RPMI7951 (cell line): ENCODE measurements at regions not wholly inside any gene's neighbourhood (a gene's known extent, or its start where the extent isn't known, plus 50 kb on each side); places are given as distances from the start of the nearest gene placed in this dataset.
"Not testable (repeated sequence)": the region's sequence is repeated elsewhere in the genome, so short reads cannot be mapped to it uniquely, and the experiment has no call there.

ENCODE experiments used
- DNase-seq: peaks from one replicate; pipeline ENCODE4 v3.0.0-alpha.2; 2012; ENCODE audit warnings: low read depth

DNA sequence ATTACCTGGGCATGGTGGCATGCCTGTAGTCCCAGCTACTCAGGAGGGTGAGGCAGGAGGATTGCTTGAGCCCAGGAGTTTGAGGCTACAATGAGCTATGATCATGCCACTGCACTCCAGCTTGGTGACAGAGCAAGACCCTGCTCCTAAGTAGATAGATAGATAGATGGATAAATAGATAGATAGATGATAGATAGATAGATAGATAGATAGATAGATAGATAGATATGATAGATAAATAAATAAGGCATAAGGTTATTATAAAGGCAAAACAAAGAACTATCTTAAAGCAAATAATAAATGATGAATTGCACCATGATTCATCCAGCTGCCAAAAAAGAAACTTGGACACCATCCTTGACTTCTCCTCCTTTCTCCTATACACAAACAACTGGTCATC, 82.0 kb upstream of the DLX6 start:
- not testable (repeated sequence) for DNase-seq

DNA sequence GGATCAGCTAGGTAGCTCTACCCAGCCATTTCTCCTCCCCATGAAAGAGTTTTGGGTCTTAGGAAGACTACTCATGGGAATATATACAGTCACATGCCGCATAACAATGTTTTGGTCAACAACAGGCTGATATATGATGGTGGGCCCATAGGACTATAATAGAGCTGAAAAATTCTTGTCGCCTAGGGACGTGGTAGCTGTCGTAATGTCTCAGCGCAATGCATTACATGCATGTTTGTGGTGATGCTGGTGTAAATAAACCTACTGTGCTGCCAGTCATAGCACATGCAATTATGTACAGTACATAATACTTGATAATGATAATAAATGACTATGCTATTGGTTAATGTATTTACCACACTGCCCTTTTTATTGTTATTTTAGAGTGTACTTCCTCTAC, 78.2 kb upstream of the DLX6 start:
- no peak for DNase-seq

DNA sequence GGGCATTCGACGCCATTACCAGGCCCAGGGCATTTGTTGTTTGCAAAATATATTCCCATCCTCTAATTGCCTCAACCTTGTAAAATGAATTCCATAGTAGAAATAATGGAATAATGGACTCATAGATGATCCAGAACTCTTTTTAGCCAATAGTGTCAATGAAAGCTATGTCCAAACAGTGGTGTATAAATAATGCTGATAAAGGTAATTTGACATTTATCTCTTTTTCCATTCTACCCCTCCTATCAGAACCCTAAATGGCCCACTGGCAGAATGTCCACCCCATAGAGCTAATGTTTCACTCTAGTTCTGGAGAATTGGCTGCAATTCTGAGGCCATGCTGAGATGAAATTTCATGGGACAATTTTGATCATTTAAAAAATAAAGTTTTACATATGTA, 76.4 kb upstream of the DLX6 start:
- no peak for DNase-seq

DNA sequence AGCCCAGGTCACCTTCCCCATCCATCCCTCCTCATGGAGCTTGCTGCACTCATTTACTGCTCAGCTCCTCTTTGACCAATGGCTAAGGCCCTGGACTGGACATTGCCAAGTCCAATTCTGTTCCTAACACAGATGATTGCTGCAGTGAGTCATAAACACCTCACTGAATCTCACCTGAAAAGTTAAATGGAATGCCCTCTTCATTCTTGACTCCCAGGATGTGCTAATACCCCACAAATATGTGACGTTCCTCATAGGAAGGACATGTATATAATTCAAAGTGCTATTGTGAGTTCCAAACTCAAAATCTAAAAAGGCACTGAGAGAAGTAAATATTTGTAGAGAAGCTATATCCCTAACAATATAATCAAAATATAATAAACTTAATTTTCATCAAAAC, 73.5 kb upstream of the DLX6 start:
- no peak for DNase-seq

DNA sequence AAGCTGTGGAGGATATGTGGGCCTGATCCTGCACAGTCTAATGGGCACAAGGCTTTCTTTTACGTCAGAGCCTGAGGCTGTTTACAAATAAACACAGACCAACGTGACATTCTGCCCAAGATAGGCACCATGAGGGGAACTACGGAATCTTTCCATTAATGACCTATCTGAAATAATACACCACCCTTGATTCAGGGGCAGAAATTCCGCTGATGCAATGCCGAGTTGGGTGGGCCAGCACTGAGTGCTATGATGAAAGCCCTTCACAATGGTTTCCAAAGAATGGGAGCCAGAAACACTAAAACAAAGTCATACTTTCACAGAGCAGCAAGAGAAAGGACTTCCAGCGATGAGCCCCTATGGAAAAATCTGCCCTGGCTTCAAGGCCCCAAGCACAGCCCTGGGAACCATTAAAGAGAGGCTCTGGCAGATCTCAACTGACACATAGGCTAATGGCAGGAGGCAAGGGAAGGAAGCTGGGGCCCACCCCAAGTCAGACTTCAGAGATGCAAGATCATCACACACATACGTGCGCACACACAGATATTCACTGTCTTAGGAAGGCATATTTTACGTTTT, 72.2 kb upstream of the DLX6 start:
- DNase-seq: peak; percentile 1

DNA sequence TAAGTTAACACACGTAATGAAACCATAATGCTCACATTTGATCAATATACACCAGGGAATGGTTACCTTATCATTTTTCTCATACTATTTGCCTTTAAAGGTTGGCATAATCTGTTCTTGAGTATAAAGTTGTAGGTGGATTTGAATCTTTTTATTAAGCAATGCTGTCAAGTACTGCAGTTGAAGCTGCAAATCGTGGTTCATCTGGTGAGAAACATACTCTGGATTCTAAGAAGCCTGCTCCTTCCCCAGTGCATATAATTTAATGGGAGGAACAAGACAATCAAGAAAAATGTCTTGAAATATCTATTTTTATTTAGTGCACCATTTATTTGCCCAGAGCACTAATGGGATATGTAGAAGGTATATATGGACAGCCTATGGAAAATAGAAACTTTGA, 68.7 kb upstream of the DLX6 start:
- DNase-seq: no peak

DNA sequence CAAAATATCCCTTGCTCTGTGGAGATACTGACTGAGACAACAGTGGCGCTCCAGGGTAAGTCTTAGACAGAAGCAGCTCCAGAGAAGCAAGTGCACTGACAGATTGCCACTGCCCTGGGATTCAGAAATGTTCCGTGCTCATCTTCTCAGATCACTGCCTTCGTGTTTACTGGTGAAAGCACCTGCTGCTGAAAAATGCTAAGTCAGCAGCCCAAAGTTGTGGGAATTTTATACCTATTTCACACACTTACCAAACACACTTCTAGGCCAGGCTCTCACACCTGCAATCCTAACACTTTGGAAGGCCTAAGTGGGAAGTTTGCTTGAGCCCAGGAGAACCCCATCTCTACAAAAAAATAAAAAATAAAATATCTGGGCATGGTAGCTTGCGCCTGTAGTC, 63.2 kb upstream of the DLX6 start:
- DNase-seq: no peak

DNA sequence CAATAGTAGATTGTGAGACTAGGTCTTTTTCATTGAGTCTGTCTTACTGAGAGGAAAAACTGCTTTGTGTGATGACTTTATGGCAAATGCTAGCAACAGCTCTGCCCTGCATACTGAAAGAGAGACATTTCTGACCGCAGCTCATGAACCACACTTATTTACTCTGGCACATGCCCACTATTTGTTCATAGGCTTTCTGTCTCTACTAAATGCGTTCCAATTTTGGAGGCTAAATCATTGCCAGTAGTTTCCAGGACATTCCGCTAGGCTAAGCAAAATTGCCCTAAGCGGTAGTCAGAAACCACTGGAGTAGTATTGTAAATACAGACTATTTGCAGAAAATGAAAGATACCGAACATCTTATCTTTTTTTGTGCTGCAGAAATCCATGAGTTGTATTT, 55.6 kb upstream of the DLX6 start:
- peak; percentile 51 for DNase-seq

DNA sequence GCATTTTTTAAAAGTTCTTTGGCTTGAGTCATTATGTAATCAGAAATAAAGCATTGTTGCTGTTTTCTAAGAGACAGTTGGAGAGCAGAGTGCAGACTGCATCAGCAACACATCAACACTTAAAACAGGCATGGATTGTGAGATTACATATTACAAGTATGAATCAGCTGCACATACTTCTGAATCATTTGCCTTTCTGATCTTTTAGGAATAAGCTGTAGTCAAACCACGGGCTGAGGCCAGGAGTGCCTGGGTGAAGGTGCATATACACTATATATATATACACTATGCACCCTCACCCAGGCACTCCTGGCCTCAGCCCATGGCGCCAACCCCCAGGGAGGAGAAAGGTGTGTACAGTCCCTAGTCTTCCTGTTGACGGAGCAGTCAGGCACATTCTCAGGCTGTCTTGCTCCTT, 52.4 kb upstream of the DLX6 start:
- DNase-seq: peak; percentile 9

DNA sequence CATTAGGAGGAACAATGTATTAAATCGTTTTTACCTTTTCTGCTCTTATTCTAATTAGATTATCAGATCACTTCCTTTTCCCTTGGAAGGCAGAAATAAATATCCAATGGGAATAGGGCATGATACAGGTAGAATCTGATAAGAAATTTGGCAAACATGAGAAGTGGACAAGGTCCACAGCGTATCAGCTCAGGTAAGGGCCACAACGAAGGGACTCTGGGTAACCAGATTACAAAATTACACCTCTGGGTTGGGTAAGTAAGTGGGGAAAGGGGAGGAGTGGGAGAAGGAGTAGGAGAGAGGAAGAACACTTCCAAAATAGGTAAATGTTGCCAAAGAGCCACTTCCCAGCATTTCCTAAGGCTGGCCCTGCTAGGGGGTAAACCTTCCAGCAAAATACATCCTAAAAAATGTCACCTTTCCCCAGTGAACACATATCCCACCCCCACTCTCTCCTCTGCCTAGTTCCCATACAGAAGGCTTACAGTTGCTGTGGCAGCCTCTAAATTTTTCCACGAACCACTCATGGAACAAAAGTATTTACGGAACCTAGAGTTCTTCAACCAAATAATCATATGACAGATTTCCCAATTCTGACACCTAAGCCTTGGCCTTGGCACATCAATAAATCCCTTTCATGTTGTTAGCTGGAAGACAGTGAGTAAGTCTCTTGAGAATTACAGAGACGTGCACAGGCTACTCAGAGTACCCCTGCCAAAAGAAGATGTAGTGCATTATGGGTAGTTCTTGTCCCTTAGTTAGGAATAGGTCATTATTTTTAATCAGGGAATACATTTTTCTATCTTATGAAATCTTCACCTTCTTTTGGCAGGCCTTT, 51.5 kb upstream of the DLX6 start:
- DNase-seq: no peak
